Suprapubic skin (tissue), 4 donors: ENCODE measurements at regions not wholly inside any gene's neighbourhood (a gene's known extent, or its start where the extent isn't known, plus 50 kb on each side); places are given as distances from the start of the nearest gene placed in this dataset.

Experiments
- DNase-seq, 2 donors: peaks; one replicate each; pipeline ENCODE4 v3.0.0-alpha.2; 2019; ENCODE audit warnings: low spot score in 2 of 2
- H3K27ac ChIP-seq: fragments of 200-600 bp; sonication (generic); one replicate; pipeline ENCODE4 v1.5.1; 2019
- H3K27me3 ChIP-seq: fragments of 200-600 bp; sonication (generic); one replicate; pipeline ENCODE4 v1.5.1; 2019
- H3K36me3 ChIP-seq: fragments of 200-600 bp; sonication (generic); one replicate; pipeline ENCODE4 v1.5.1; 2019
- H3K4me1 ChIP-seq: fragments of 200-600 bp; sonication (generic); one replicate; pipeline ENCODE4 v1.5.1; 2019
- H3K4me3 ChIP-seq: fragments of 200-600 bp; sonication (generic); one replicate; pipeline ENCODE4 v1.5.1; 2019; ENCODE audit warnings: mild to moderate bottlenecking
- H3K9me3 ChIP-seq: fragments of 200-600 bp; sonication (generic); one replicate; pipeline ENCODE4 v1.5.1; 2019
- EP300 ChIP-seq: sonication (generic); formaldehyde crosslinking; IDR thresholded peaks from one replicate; pipeline ENCODE4 v1.6.1; 2017; ENCODE audit warnings: antibody characterized with exemption
- POLR2A ChIP-seq, 2 donors: fragments of 450-650 bp; IDR thresholded peaks; one replicate each; pipeline ENCODE4 v1.6.1; 2017; ENCODE audit warnings: antibody characterized with exemption in 2 of 2, mild to moderate bottlenecking in 2 of 2, moderate library complexity in 2 of 2
- POLR2AphosphoS5 ChIP-seq, 3 donors: sonication (generic); formaldehyde crosslinking; IDR thresholded peaks; one replicate each; pipeline ENCODE4 v1.6.1; 2017; ENCODE audit warnings: antibody characterized with exemption in 3 of 3
- WGBS: methylation state at CpG from one replicate; pipeline ENCODE4 v1.1.5; 2018; 5-methylcytosine and 5-hydroxymethylcytosine counted together
- TF ChIP-seq, protein P1 (sequence below), 2 donors: fragments of 200-600 bp in 1 of 2; fragments of 450-650 bp in 1 of 2; sonication (generic) in 1 of 2; IDR thresholded peaks; one replicate each; pipeline ENCODE4 v1.5.1; 2016 to 2019; ENCODE audit warnings: antibody characterized with exemption in 2 of 2, mild to moderate bottlenecking in 1 of 2, moderate library complexity in 1 of 2

DNA sequence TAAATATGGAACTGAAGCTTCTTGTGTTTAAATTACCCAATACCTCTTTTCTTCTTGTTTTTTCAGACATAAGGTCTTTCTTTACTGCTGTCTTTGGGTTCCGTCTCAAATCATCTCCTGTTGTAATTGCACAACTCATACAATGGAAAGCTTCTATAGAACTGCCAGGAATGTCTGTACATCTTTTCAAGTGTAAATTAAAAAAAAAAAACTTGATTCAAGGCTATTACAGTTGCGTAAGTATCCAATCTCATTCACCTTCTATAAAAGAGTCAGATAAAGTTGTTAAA lies 243.5 kb downstream of the ICE1 start:
- Histone ChIP-seq H3K4me1 (no peaks in the 10 kb centered on the region), H3K9me3 (no peaks in the 10 kb centered on the region), H3K27ac (no peak overlapping the region), H3K36me3 (no peaks in the 10 kb centered on the region), H3K4me3 (no peak overlapping the region), H3K27me3 (no peaks in the 10 kb centered on the region)
- 64% methylated on average over 2 of the region's 2 CpGs for WGBS
- no peak for DNase-seq
- TF ChIP-seq, protein P1, sequence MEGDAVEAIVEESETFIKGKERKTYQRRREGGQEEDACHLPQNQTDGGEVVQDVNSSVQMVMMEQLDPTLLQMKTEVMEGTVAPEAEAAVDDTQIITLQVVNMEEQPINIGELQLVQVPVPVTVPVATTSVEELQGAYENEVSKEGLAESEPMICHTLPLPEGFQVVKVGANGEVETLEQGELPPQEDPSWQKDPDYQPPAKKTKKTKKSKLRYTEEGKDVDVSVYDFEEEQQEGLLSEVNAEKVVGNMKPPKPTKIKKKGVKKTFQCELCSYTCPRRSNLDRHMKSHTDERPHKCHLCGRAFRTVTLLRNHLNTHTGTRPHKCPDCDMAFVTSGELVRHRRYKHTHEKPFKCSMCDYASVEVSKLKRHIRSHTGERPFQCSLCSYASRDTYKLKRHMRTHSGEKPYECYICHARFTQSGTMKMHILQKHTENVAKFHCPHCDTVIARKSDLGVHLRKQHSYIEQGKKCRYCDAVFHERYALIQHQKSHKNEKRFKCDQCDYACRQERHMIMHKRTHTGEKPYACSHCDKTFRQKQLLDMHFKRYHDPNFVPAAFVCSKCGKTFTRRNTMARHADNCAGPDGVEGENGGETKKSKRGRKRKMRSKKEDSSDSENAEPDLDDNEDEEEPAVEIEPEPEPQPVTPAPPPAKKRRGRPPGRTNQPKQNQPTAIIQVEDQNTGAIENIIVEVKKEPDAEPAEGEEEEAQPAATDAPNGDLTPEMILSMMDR (IDR thresholded peaks at IDR 0.05): no peak
- no peak for TF ChIP-seq EP300
- no peak for TF ChIP-seq POLR2AphosphoS5 (IDR thresholded peaks at IDR 0.05)
- TF ChIP-seq POLR2A (IDR thresholded peaks at IDR 0.05): no peak

GRCh38 chr5:5665225-5666075 lies 243.0 kb downstream of the ICE1 start:
- Histone ChIP-seq H3K4me3 (no peak overlapping the region), H3K4me1 (no peaks in the 10 kb centered on the region), H3K36me3 (no peaks in the 10 kb centered on the region), H3K9me3 (no peaks in the 10 kb centered on the region), H3K27me3 (no peaks in the 10 kb centered on the region), H3K27ac (no peak overlapping the region)
- TF ChIP-seq, protein P1 (IDR thresholded peaks at IDR 0.05): no peak
- TF ChIP-seq POLR2AphosphoS5 (IDR thresholded peaks at IDR 0.05): no peak
- no peak for TF ChIP-seq EP300
- TF ChIP-seq POLR2A (IDR thresholded peaks at IDR 0.05): no peak
- WGBS: 69% methylated on average over 13 of the region's 13 CpGs
- no peak for DNase-seq

GRCh38 chr5:5658889-5659465 lies 236.5 kb downstream of the ICE1 start:
- no peak for TF ChIP-seq EP300
- TF ChIP-seq, protein P1 (IDR thresholded peaks at IDR 0.05): no peak
- no peak for TF ChIP-seq POLR2AphosphoS5 (IDR thresholded peaks at IDR 0.05)
- TF ChIP-seq POLR2A (IDR thresholded peaks at IDR 0.05): no peak
- DNase-seq: no peak
- no peak overlapping the region for H3K27ac ChIP-seq
- no peaks in the 10 kb centered on the region for H3K36me3 ChIP-seq
- no peak overlapping the region for H3K4me3 ChIP-seq
- H3K4me1 ChIP-seq: no peaks in the 10 kb centered on the region
- no peaks in the 10 kb centered on the region for H3K27me3 ChIP-seq
- no peaks in the 10 kb centered on the region for H3K9me3 ChIP-seq
- 97% methylated on average over 3 of the region's 3 CpGs for WGBS

DNA sequence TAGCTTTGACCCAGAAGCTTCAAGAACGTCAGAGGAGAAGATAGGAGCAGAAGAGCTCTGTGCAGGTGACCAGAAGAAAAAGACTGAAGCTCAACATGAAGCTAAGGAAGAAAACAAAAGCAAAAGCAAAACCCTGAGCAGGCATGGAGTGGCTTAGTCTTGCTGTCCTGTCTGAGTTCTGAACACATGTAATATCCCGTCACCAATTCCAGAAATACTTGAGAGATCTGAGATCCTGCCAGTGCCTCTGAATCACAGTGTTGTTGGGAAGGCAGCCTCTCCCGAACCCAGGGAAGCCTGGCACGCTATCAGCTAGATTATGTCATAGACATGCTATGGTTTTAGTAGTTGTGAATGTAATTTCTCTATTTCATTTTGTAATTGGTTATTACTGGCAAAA lies 235.7 kb downstream of the ICE1 start:
- Histone ChIP-seq H3K27me3 (no peaks in the 10 kb centered on the region), H3K9me3 (no peaks in the 10 kb centered on the region), H3K4me1 (no peaks in the 10 kb centered on the region), H3K36me3 (no peaks in the 10 kb centered on the region), H3K4me3 (no peak overlapping the region), H3K27ac (no peak overlapping the region)
- TF ChIP-seq EP300: no peak
- TF ChIP-seq, protein P1 (IDR thresholded peaks at IDR 0.05): no peak
- no peak for TF ChIP-seq POLR2A (IDR thresholded peaks at IDR 0.05)
- no peak for TF ChIP-seq POLR2AphosphoS5 (IDR thresholded peaks at IDR 0.05)
- DNase-seq: no peak
- WGBS: 16% methylated on average over 4 of the region's 4 CpGs

GRCh38 chr5:5652181-5652580 lies 229.7 kb downstream of the ICE1 start:
- TF ChIP-seq, protein P1 (IDR thresholded peaks at IDR 0.05): no peak
- TF ChIP-seq POLR2A (IDR thresholded peaks at IDR 0.05) (no peak), POLR2AphosphoS5 (IDR thresholded peaks at IDR 0.05) (no peak), EP300 (no peak)
- WGBS: 94% methylated on average over 12 of the region's 13 CpGs
- no peaks in the 10 kb centered on the region for H3K4me1 ChIP-seq
- H3K36me3 ChIP-seq: no peaks in the 10 kb centered on the region
- H3K27me3 ChIP-seq: no peaks in the 10 kb centered on the region
- no peaks in the 10 kb centered on the region for H3K9me3 ChIP-seq
- no peak for DNase-seq
- H3K27ac ChIP-seq: no peak overlapping the region
- H3K4me3 ChIP-seq: no peak overlapping the region
